ENCODE measurements at regions not wholly inside any gene's neighbourhood (a gene's known extent, or its start where the extent isn't known, plus 50 kb on each side); places are given as distances from the start of the nearest gene placed in this dataset.

- H3K9me3 ChIP-seq (ENCODE audit: control insufficient read depth, insufficient read depth, low read length) = no peaks in the 10 kb centered on the region
- H3K36me3 ChIP-seq (ENCODE audit: control insufficient read depth, insufficient read depth, low read length) = no peaks in the 10 kb centered on the region
- no peaks in the 10 kb centered on the region for H3K27me3 ChIP-seq (ENCODE audit: control insufficient read depth, insufficient read depth, low read length)
- H3K4me1 ChIP-seq (ENCODE audit: control insufficient read depth, insufficient read depth, low read length) = no peaks in the 10 kb centered on the region
- H3K27ac ChIP-seq (ENCODE audit: low read length) = no peak overlapping the region
- WGBS (ENCODE audit: insufficient coverage, insufficient read length) = no CpG with 5 or more reads among the region's 8 CpGs
- DNase-seq (ENCODE audit: low read depth, low spot score) = no peak
- no peak overlapping the region for H3K4me3 ChIP-seq (ENCODE audit: low read length)
These were observed 102.6 kb upstream of the MYCBP2 start for GRCh38 chr13:77429320-77430142.

- no peaks in the 10 kb centered on the region for H3K36me3 ChIP-seq (ENCODE audit: control insufficient read depth, insufficient read depth, low read length)
- H3K27me3 ChIP-seq (ENCODE audit: control insufficient read depth, insufficient read depth, low read length) = no peaks in the 10 kb centered on the region
- no peaks in the 10 kb centered on the region for H3K4me1 ChIP-seq (ENCODE audit: control insufficient read depth, insufficient read depth, low read length)
- no CpG with 5 or more reads among the region's 5 CpGs for WGBS (ENCODE audit: insufficient coverage, insufficient read length)
- H3K4me3 ChIP-seq (ENCODE audit: low read length) = no peak overlapping the region
- no peak for DNase-seq (ENCODE audit: low read depth, low spot score)
- no peak overlapping the region for H3K27ac ChIP-seq (ENCODE audit: low read length)
- no peaks in the 10 kb centered on the region for H3K9me3 ChIP-seq (ENCODE audit: control insufficient read depth, insufficient read depth, low read length)
These were observed 98.8 kb upstream of the MYCBP2 start for GRCh38 chr13:77425705-77426104.

GRCh38 chr13:77423296-77423695 is 96.4 kb upstream of the MYCBP2 start:
- no peaks in the 10 kb centered on the region for H3K36me3 ChIP-seq (ENCODE audit: control insufficient read depth, insufficient read depth, low read length)
- H3K9me3 ChIP-seq (ENCODE audit: control insufficient read depth, insufficient read depth, low read length) = no peaks in the 10 kb centered on the region
- DNase-seq (ENCODE audit: low read depth, low spot score) = no peak
- no peak overlapping the region for H3K27ac ChIP-seq (ENCODE audit: low read length)
- H3K4me3 ChIP-seq (ENCODE audit: low read length) = no peak overlapping the region
- no peaks in the 10 kb centered on the region for H3K27me3 ChIP-seq (ENCODE audit: control insufficient read depth, insufficient read depth, low read length)
- WGBS (ENCODE audit: insufficient coverage, insufficient read length) = no CpG with 5 or more reads among the region's 4 CpGs
- H3K4me1 ChIP-seq (ENCODE audit: control insufficient read depth, insufficient read depth, low read length) = no peaks in the 10 kb centered on the region

GRCh38 chr13:77422724-77423123 is 95.8 kb upstream of the MYCBP2 start:
- Histone ChIP-seq H3K27ac (ENCODE audit: low read length) (no peak overlapping the region), H3K9me3 (ENCODE audit: control insufficient read depth, insufficient read depth, low read length) (no peaks in the 10 kb centered on the region), H3K36me3 (ENCODE audit: control insufficient read depth, insufficient read depth, low read length) (no peaks in the 10 kb centered on the region), H3K4me3 (ENCODE audit: low read length) (no peak overlapping the region), H3K27me3 (ENCODE audit: control insufficient read depth, insufficient read depth, low read length) (no peaks in the 10 kb centered on the region), H3K4me1 (ENCODE audit: control insufficient read depth, insufficient read depth, low read length) (no peaks in the 10 kb centered on the region)
- no CpG with 5 or more reads among the region's 2 CpGs for WGBS (ENCODE audit: insufficient coverage, insufficient read length)
- no peak for DNase-seq (ENCODE audit: low read depth, low spot score)

GRCh38 chr13:77417897-77418296 is 91.0 kb upstream of the MYCBP2 start:
- H3K9me3 ChIP-seq (ENCODE audit: control insufficient read depth, insufficient read depth, low read length) = no peaks in the 10 kb centered on the region
- no peaks in the 10 kb centered on the region for H3K27me3 ChIP-seq (ENCODE audit: control insufficient read depth, insufficient read depth, low read length)
- no peak overlapping the region for H3K4me3 ChIP-seq (ENCODE audit: low read length)
- H3K4me1 ChIP-seq (ENCODE audit: control insufficient read depth, insufficient read depth, low read length) = no peaks in the 10 kb centered on the region
- DNase-seq (ENCODE audit: low read depth, low spot score) = no peak
- no peak overlapping the region for H3K27ac ChIP-seq (ENCODE audit: low read length)
- no CpG with 5 or more reads among the region's 4 CpGs for WGBS (ENCODE audit: insufficient coverage, insufficient read length)
- H3K36me3 ChIP-seq (ENCODE audit: control insufficient read depth, insufficient read depth, low read length) = no peaks in the 10 kb centered on the region

GRCh38 chr13:77416666-77417212 is 89.8 kb upstream of the MYCBP2 start:
- no peaks in the 10 kb centered on the region for H3K9me3 ChIP-seq (ENCODE audit: control insufficient read depth, insufficient read depth, low read length)
- no peaks in the 10 kb centered on the region for H3K27me3 ChIP-seq (ENCODE audit: control insufficient read depth, insufficient read depth, low read length)
- H3K36me3 ChIP-seq (ENCODE audit: control insufficient read depth, insufficient read depth, low read length) = no peaks in the 10 kb centered on the region
- H3K27ac ChIP-seq (ENCODE audit: low read length) = no peak overlapping the region
- no peak overlapping the region for H3K4me3 ChIP-seq (ENCODE audit: low read length)
- peaks cover 2% of the 10 kb centered on the region; the same call in 1 of the 2 replicates for H3K4me1 ChIP-seq (ENCODE audit: control insufficient read depth, insufficient read depth, low read length)
- WGBS (ENCODE audit: insufficient coverage, insufficient read length) = no CpG with 5 or more reads among the region's 6 CpGs
- DNase-seq (ENCODE audit: low read depth, low spot score) = no peak

- H3K9me3 ChIP-seq (ENCODE audit: control insufficient read depth, insufficient read depth, low read length) = no peaks in the 10 kb centered on the region
- no peak overlapping the region for H3K27ac ChIP-seq (ENCODE audit: low read length)
- no peak overlapping the region for H3K4me3 ChIP-seq (ENCODE audit: low read length)
- DNase-seq (ENCODE audit: low read depth, low spot score) = no peak
- peaks cover 2% of the 10 kb centered on the region; the same call in 1 of the 2 replicates for H3K4me1 ChIP-seq (ENCODE audit: control insufficient read depth, insufficient read depth, low read length)
- no peaks in the 10 kb centered on the region for H3K27me3 ChIP-seq (ENCODE audit: control insufficient read depth, insufficient read depth, low read length)
- no CpG with 5 or more reads among the region's 1 CpG for WGBS (ENCODE audit: insufficient coverage, insufficient read length)
- no peaks in the 10 kb centered on the region for H3K36me3 ChIP-seq (ENCODE audit: control insufficient read depth, insufficient read depth, low read length)
These were observed 88.6 kb upstream of the MYCBP2 start for GRCh38 chr13:77415253-77416071.

GRCh38 chr13:77412860-77413259 is 86.0 kb upstream of the MYCBP2 start:
- no CpG with 5 or more reads among the region's 2 CpGs for WGBS (ENCODE audit: insufficient coverage, insufficient read length)
- peaks cover 2% of the 10 kb centered on the region; the same call in 1 of the 2 replicates for H3K4me1 ChIP-seq (ENCODE audit: control insufficient read depth, insufficient read depth, low read length)

GRCh38 chr13:77412116-77412635 is 85.3 kb upstream of the MYCBP2 start:
- Histone ChIP-seq H3K27ac (ENCODE audit: low read length) (no peak overlapping the region), H3K4me3 (ENCODE audit: low read length) (no peak overlapping the region), H3K36me3 (ENCODE audit: control insufficient read depth, insufficient read depth, low read length) (no peaks in the 10 kb centered on the region), H3K27me3 (ENCODE audit: control insufficient read depth, insufficient read depth, low read length) (no peaks in the 10 kb centered on the region), H3K9me3 (ENCODE audit: control insufficient read depth, insufficient read depth, low read length) (no peaks in the 10 kb centered on the region), H3K4me1 (ENCODE audit: control insufficient read depth, insufficient read depth, low read length) (peaks cover 2% of the 10 kb centered on the region; the same call in 1 of the 2 replicates)
- no CpG with 5 or more reads among the region's 3 CpGs for WGBS (ENCODE audit: insufficient coverage, insufficient read length)
- DNase-seq (ENCODE audit: low read depth, low spot score) = no peak

More at GRCh38 chr13:77412860-77413259, 86.0 kb upstream of the MYCBP2 start:
- DNase-seq (ENCODE audit: low read depth, low spot score) = no peak
- Histone ChIP-seq H3K27me3 (ENCODE audit: control insufficient read depth, insufficient read depth, low read length) (no peaks in the 10 kb centered on the region), H3K9me3 (ENCODE audit: control insufficient read depth, insufficient read depth, low read length) (no peaks in the 10 kb centered on the region), H3K36me3 (ENCODE audit: control insufficient read depth, insufficient read depth, low read length) (no peaks in the 10 kb centered on the region), H3K4me3 (ENCODE audit: low read length) (no peak overlapping the region), H3K27ac (ENCODE audit: low read length) (no peak overlapping the region)

- no peak overlapping the region for H3K27ac ChIP-seq (ENCODE audit: low read length)
- no peaks in the 10 kb centered on the region for H3K27me3 ChIP-seq (ENCODE audit: control insufficient read depth, insufficient read depth, low read length)
- H3K4me3 ChIP-seq (ENCODE audit: low read length) = no peak overlapping the region
- H3K9me3 ChIP-seq (ENCODE audit: control insufficient read depth, insufficient read depth, low read length) = no peaks in the 10 kb centered on the region
- DNase-seq (ENCODE audit: low read depth, low spot score) = peak; percentile 2
- WGBS (ENCODE audit: insufficient coverage, insufficient read length) = no CpG with 5 or more reads among the region's 2 CpGs
- no peaks in the 10 kb centered on the region for H3K36me3 ChIP-seq (ENCODE audit: control insufficient read depth, insufficient read depth, low read length)
- H3K4me1 ChIP-seq (ENCODE audit: control insufficient read depth, insufficient read depth, low read length) = peaks cover 2% of the 10 kb centered on the region; the same call in 1 of the 2 replicates
These were observed 82.5 kb upstream of the MYCBP2 start for GRCh38 chr13:77409412-77409811.
